Ovary (tissue), 7 donors: ENCODE measurements at regions not wholly inside any gene's neighbourhood (a gene's known extent, or its start where the extent isn't known, plus 50 kb on each side); places are given as distances from the start of the nearest gene placed in this dataset.

ENCODE experiments used
- DNase-seq, 5 donors: peaks; one replicate each; pipeline ENCODE4 v3.0.0-alpha.2; 2019 to 2020
- H3K27ac ChIP-seq, 2 donors: fragments of 200-600 bp; one replicate each; pipeline versions ENCODE4 v1.5.1 to v1.8.0; 2019 to 2022
- H3K27me3 ChIP-seq: fragments of 200-600 bp; one replicate; pipeline ENCODE4 v1.8.0; 2022
- H3K36me3 ChIP-seq: fragments of 200-600 bp; sonication (generic); one replicate; pipeline ENCODE4 v1.5.1; 2019
- H3K4me1 ChIP-seq: one replicate; pipeline ENCODE4 v1.8.1; 2013; ENCODE audit warnings: mild to moderate bottlenecking, moderate library complexity; ENCODE audit not compliant: insufficient read depth
- H3K4me3 ChIP-seq: fragments of 200-600 bp; sonication (generic); one replicate; pipeline ENCODE4 v1.5.1; 2017
- H3K9me3 ChIP-seq, 2 donors: fragments of 200-600 bp in 1 of 2; sonication (generic) in 1 of 2; one replicate each; pipeline versions ENCODE4 v1.5.1 to v1.8.1; 2013 to 2019; ENCODE audit warnings: mild to moderate bottlenecking in 1 of 2, moderate library complexity in 1 of 2
- EP300 ChIP-seq: sonication (generic); formaldehyde crosslinking; IDR thresholded peaks from one replicate; pipeline ENCODE4 v1.6.1; 2017; ENCODE audit warnings: antibody characterized with exemption
- POLR2A ChIP-seq: fragments of 450-650 bp; IDR thresholded peaks from one replicate; pipeline ENCODE4 v1.6.1; 2017; ENCODE audit warnings: antibody characterized with exemption, mild to moderate bottlenecking, moderate library complexity
- WGBS, 3 donors: extraction: QIAGEN DNeasy Blood & Tissue Kit in 1 of 3; methylation state at CpG; one replicate each; pipeline versions ENCODE4 v1.1.5 to v1.1.7; 2013 to 2017; 5-methylcytosine and 5-hydroxymethylcytosine counted together
- intact Hi-C, 4 donors: fragments of 100-400 bp; cut with DNase I; formaldehyde crosslinking; loops; one replicate each; pipeline versions ENCODE4 v1.11.0 to v1.15.1; 2022 to 2023
- TF ChIP-seq, protein P1 (sequence below), 3 donors: fragments of 450-650 bp in 2 of 3; fragments of 200-600 bp in 1 of 3; IDR thresholded peaks; one replicate each; pipeline versions ENCODE4 v1.5.1 to v1.8.0; 2016 to 2022; ENCODE audit warnings: antibody characterized with exemption in 3 of 3, mild to moderate bottlenecking in 1 of 3
- donor health status: DM: no; HTN: no; CAD: no; lungs with moderate emphysema.
- donor health status: DM: no; HTN: no; CAD: no.
- donor health status: Bipolar disorder and iron deficiency.
- donor health status: DM: no; HTN: no; CAD: no.
- donor health status: DM: yes; HTN: yes; CAD: no.

DNA sequence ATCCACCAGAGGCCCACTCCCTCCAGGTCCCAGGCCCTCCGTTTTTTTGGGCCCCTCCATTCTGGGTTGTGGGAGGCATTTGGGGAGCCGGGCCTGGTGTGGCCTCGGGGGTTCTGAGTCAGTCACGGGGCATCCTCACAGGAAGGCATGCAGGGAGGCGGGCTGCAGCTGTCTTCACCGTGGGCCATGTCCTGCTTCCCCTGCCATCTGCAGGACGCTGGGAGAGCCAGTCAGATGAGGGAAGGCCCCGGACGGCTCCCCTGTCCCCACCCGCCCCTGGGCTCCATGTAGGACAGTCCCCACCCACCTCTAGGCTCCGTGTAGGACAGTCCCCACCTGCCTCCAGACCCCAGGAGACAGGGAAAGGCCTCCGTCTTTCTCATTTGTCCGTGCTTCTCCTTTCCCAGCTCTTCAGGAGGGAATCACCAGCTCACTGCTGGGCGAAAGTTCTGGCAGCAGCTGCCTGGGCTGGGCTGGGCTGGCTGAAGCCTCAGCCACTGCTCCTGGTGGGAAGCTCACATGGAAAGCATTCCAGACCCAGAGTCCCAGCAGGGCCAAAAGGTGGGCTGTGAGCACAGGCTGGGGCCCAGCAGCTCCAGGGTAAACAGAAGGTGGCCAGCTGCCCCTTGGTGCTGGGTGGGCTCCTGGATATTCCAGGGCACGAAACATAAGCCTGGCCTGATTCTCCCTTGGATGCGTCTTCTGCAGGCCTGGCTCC, 217.8 kb downstream of the KIF26A start:
- no peaks in the 10 kb centered on the region for H3K4me1 ChIP-seq
- no peaks in the 10 kb centered on the region for H3K27me3 ChIP-seq
- no peaks in the 10 kb centered on the region for H3K9me3 ChIP-seq
- no peaks in the 10 kb centered on the region for H3K36me3 ChIP-seq
- intact Hi-C loops = no loop called here
- DNase-seq = peak in 1 of 5 donors; percentile 27
- no peak overlapping the region for H3K4me3 ChIP-seq
- 70 to 72% (median 72%) methylated on average over 12 to 16 of the region's 16 CpGs for WGBS, 3 donors
- no peak overlapping the region for H3K27ac ChIP-seq
- TF ChIP-seq EP300 = no peak
- TF ChIP-seq, protein P1, sequence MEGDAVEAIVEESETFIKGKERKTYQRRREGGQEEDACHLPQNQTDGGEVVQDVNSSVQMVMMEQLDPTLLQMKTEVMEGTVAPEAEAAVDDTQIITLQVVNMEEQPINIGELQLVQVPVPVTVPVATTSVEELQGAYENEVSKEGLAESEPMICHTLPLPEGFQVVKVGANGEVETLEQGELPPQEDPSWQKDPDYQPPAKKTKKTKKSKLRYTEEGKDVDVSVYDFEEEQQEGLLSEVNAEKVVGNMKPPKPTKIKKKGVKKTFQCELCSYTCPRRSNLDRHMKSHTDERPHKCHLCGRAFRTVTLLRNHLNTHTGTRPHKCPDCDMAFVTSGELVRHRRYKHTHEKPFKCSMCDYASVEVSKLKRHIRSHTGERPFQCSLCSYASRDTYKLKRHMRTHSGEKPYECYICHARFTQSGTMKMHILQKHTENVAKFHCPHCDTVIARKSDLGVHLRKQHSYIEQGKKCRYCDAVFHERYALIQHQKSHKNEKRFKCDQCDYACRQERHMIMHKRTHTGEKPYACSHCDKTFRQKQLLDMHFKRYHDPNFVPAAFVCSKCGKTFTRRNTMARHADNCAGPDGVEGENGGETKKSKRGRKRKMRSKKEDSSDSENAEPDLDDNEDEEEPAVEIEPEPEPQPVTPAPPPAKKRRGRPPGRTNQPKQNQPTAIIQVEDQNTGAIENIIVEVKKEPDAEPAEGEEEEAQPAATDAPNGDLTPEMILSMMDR (IDR thresholded peaks at IDR 0.05) = no peak

DNA sequence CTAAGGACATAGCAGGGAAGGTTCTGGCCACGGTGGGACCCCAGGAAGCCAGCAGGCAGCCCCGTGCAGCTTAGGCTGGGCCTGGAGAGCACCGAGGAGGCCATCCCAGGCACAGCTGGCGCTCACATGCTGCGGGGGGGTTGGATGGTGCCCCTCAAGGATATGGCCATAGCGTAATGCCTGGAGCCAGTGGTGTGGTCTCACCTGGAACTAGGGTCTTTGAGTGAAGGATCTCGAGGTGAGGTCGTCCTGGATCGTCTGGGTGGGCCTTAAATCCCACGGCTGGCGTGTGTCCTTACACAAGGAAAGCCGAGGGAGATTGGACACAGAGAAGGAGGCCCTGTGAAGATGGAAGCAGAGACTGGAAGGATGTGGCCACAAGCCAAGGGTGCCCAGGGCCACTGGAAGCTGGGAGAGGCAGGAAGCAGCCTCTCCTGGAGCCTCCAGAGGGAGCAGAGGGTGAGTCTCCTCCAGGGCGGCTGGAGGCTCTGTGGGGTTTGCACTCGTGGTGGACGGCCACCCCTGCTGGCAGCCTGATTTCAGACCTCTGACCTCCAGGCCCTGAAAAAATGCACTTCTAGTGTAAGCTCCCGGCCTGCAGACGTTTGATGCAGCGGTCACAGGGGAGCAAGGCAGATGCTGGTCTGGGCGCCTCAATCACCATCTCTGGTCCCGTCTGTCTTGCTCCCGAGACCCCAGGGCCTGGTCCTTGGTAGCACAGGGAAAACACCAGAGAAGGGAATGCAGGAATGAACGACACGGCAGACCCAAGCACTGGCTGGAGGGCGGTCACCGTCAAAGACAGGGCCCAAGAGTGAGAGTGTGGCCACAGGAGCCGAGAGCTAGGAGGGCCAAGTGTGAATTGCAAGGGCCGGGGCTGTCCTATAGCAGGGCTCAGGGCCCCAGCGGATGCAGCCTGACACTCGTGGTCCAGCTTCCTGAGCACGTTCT, 218.6 kb downstream of the KIF26A start:
- Histone ChIP-seq H3K36me3 (no peaks in the 10 kb centered on the region), H3K4me3 (no peak overlapping the region), H3K27me3 (no peaks in the 10 kb centered on the region), H3K9me3 (no peaks in the 10 kb centered on the region), H3K4me1 (no peaks in the 10 kb centered on the region), H3K27ac (no peak overlapping the region)
- TF ChIP-seq, protein P1 (IDR thresholded peaks at IDR 0.05) = no peak
- TF ChIP-seq EP300 (no peak), POLR2A (no peak)
- WGBS, 3 donors = 90 to 93% (median 91%) methylated on average over 30 of the region's 30 CpGs
- DNase-seq = peak in 3 of 5 donors; percentile 11 to 30 (median 14)
- intact Hi-C loops = no loop called here

DNA sequence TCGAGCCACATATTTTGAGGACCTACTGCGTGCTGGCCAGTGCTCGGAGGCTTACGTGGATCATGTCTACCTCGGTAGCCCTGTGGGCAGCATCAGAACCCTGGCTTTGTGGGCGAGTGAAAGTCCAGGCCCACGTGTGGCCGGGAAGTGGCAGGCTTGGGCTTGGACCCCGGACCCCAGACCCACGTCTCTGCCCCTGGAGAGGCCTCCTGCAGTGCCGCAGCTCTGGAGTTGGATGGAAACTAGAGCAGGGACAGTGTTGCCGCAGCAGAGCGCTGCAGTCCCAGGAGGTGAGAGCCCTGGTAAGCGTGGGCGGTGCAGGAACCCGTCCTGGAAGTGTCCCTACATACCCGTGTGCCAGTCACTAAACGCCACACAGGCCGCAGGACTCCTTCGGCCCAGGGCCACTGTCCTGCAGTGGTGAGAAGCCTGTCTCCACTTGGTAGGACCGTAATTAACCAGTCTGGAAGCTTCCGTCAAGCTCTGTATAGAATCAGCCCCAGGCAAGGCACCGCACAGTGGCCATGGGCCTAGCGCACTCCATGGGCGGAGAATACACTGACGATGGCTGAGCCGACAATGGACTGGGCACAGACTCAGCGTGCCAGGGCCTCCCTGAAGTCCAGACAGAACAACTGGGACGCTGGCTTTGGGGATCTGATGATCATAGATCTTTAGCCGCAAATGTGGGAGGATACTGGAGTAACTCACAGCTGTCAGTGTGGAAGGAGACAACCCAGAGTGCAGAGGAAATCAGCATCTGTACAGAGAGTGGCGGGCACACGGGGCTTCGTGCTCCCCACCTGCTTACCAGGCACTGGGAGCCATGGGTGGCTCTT, 219.5 kb downstream of the KIF26A start:
- no peaks in the 10 kb centered on the region for H3K27me3 ChIP-seq
- H3K4me3 ChIP-seq = no peak overlapping the region
- H3K4me1 ChIP-seq = no peaks in the 10 kb centered on the region
- H3K9me3 ChIP-seq = no peaks in the 10 kb centered on the region
- H3K36me3 ChIP-seq = no peaks in the 10 kb centered on the region
- peak in 3 of 5 donors; percentile 8 to 19 (median 11) for DNase-seq
- 93 to 95% (median 94%) methylated on average over 33 of the region's 33 CpGs for WGBS, 3 donors
- TF ChIP-seq EP300 = no peak
- no peak for TF ChIP-seq POLR2A
- TF ChIP-seq, protein P1 (IDR thresholded peaks at IDR 0.05) = no peak
- no peak overlapping the region for H3K27ac ChIP-seq
- intact Hi-C loops = no loop called here
